WTC11 (cell line): ENCODE measurements at regions not wholly inside any gene's neighbourhood (a gene's known extent, or its start where the extent isn't known, plus 50 kb on each side); places are given as distances from the start of the nearest gene placed in this dataset.

Experiments used
- ATAC-seq: fragments of 200-7000 bp; cut with Tn5 transposase; 2 replicates; pipeline ENCODE4 v1.10.0; 2021; ENCODE audit warnings: mild to moderate bottlenecking, moderate library complexity
- CTCF ChIA-PET: fragments of 300-600 bp; sonication (Branson Sonifier 250); formaldehyde crosslinking; loops from one replicate; lab custom pipeline; 2021; ENCODE audit warnings: antibody characterized with exemption; lab: Charles Lee
- POLR2A ChIA-PET: fragments of 350-600 bp; sonication (Branson Sonifier 250); formaldehyde crosslinking; loops from one replicate; lab custom pipeline; 2021; ENCODE audit warnings: antibody characterized with exemption; lab: Charles Lee
- DNase-seq: peaks from one replicate; pipeline ENCODE4 v3.0.0; 2021; ENCODE audit warnings: low spot score
- H3K27ac Mint-ChIP-seq: 2 replicates; pipeline ENCODE4 v1.8.0; 2021; ENCODE audit warnings: mixed read lengths
- H3K27me3 Mint-ChIP-seq: 2 replicates; pipeline ENCODE4 v1.8.0; 2021; ENCODE audit warnings: low read depth, mild to moderate bottlenecking, moderate library complexity, mixed read lengths
- H3K36me3 Mint-ChIP-seq: 2 replicates; pipeline ENCODE4 v1.8.0; 2021; ENCODE audit warnings: mixed read lengths
- H3K4me1 Mint-ChIP-seq: 2 replicates; pipeline ENCODE4 v1.8.0; 2022; ENCODE audit warnings: mixed read lengths
- H3K4me3 Mint-ChIP-seq: 2 replicates; pipeline ENCODE4 v1.8.0; 2021; ENCODE audit warnings: mild to moderate bottlenecking, moderate library complexity, mixed read lengths
- H3K9me3 Mint-ChIP-seq: 2 replicates; pipeline ENCODE4 v1.8.0; 2021; ENCODE audit warnings: mixed read lengths
- CREB1 ChIP-seq: sonication (generic); formaldehyde crosslinking; IDR thresholded peaks from 2 replicates; pipeline ENCODE4 v1.8.0; 2023; ENCODE audit warnings: mild to moderate bottlenecking, missing genetic modification reagents
- ESRRA ChIP-seq: sonication (generic); formaldehyde crosslinking; IDR thresholded peaks from 2 replicates; pipeline ENCODE4 v1.8.1; 2022; ENCODE audit warnings: mild to moderate bottlenecking, missing genetic modification reagents, borderline replicate concordance
- GABPB1 ChIP-seq: sonication (generic); formaldehyde crosslinking; IDR thresholded peaks from 2 replicates; pipeline ENCODE4 v1.8.1; 2023; ENCODE audit warnings: mild to moderate bottlenecking, missing genetic modification reagents
- GRHL2 ChIP-seq: fragments of 250-450 bp; sonication (Bioruptor Pico); IDR thresholded peaks from 2 replicates; pipeline ENCODE4 v1.8.0; 2022; ENCODE audit warnings: mild to moderate bottlenecking, moderate library complexity; ENCODE audit not compliant: insufficient replicate concordance, severe bottlenecking
- IRF2 ChIP-seq: sonication (generic); formaldehyde crosslinking; IDR thresholded peaks from 2 replicates; pipeline ENCODE4 v1.8.0; 2022; ENCODE audit warnings: low read depth, missing genetic modification reagents, borderline replicate concordance
- MYBL2 ChIP-seq: sonication (generic); formaldehyde crosslinking; IDR thresholded peaks from 2 replicates; pipeline ENCODE4 v1.8.1; 2023; ENCODE audit warnings: mild to moderate bottlenecking, moderate library complexity, missing genetic modification reagents
- NR1H2 ChIP-seq: sonication (generic); formaldehyde crosslinking; IDR thresholded peaks from 2 replicates; pipeline ENCODE4 v1.9.0; 2021; ENCODE audit warnings: mild to moderate bottlenecking, moderate library complexity, missing genetic modification reagents
- NR2C2 ChIP-seq: sonication (generic); formaldehyde crosslinking; IDR thresholded peaks from 2 replicates; pipeline ENCODE4 v1.8.0; 2022; ENCODE audit warnings: mild to moderate bottlenecking, missing genetic modification reagents
- PRRX2 ChIP-seq: fragments of 250-450 bp; sonication (Bioruptor Pico); IDR thresholded peaks from 2 replicates; pipeline ENCODE4 v1.8.0; 2021; ENCODE audit warnings: mild to moderate bottlenecking
- SMAD4 ChIP-seq: sonication (generic); formaldehyde crosslinking; IDR thresholded peaks from 2 replicates; pipeline ENCODE4 v1.8.0; 2022; ENCODE audit warnings: mild to moderate bottlenecking, missing genetic modification reagents
- ZBTB21 ChIP-seq: sonication (generic); formaldehyde crosslinking; IDR thresholded peaks from 2 replicates; pipeline ENCODE4 v1.8.1; 2023; ENCODE audit warnings: mild to moderate bottlenecking, missing genetic modification reagents, borderline replicate concordance
- ZNF121 ChIP-seq: sonication (generic); formaldehyde crosslinking; IDR thresholded peaks from 2 replicates; pipeline ENCODE4 v1.8.0; 2023; ENCODE audit warnings: missing genetic modification reagents
- ZNF317 ChIP-seq: sonication (generic); formaldehyde crosslinking; IDR thresholded peaks from 2 replicates; pipeline ENCODE4 v1.8.1; 2023; ENCODE audit warnings: low read depth, mild to moderate bottlenecking, moderate library complexity, missing genetic modification reagents, borderline replicate concordance
- ZNF396 ChIP-seq: fragments of 250-450 bp; sonication (Bioruptor Pico); IDR thresholded peaks from 2 replicates; pipeline ENCODE4 v1.8.0; 2021; ENCODE audit warnings: mild to moderate bottlenecking, moderate library complexity, borderline replicate concordance
- TF ChIP-seq, protein P1 (sequence below): sonication (generic); formaldehyde crosslinking; IDR thresholded peaks from 2 replicates; pipeline ENCODE4 v1.8.0; 2022; ENCODE audit warnings: missing genetic modification reagents
- TF ChIP-seq, protein P2 (sequence below): sonication (generic); formaldehyde crosslinking; IDR thresholded peaks from 2 replicates; pipeline ENCODE4 v1.8.1; 2022; ENCODE audit warnings: mild to moderate bottlenecking, missing genetic modification reagents, moderate library complexity, borderline replicate concordance
- TF ChIP-seq, protein P3 (sequence below): sonication (generic); formaldehyde crosslinking; IDR thresholded peaks from 2 replicates; pipeline ENCODE4 v1.8.1; 2023; ENCODE audit warnings: mild to moderate bottlenecking, missing genetic modification reagents, moderate library complexity
- TF ChIP-seq, protein P4 (sequence below): sonication (generic); formaldehyde crosslinking; IDR thresholded peaks from 2 replicates; pipeline ENCODE4 v1.8.0; 2022; ENCODE audit warnings: mild to moderate bottlenecking, missing genetic modification reagents
- TF ChIP-seq, protein P5 (sequence below): sonication (generic); formaldehyde crosslinking; IDR thresholded peaks from 2 replicates; pipeline ENCODE4 v1.8.0; 2023; ENCODE audit warnings: mild to moderate bottlenecking, missing genetic modification reagents

DNA sequence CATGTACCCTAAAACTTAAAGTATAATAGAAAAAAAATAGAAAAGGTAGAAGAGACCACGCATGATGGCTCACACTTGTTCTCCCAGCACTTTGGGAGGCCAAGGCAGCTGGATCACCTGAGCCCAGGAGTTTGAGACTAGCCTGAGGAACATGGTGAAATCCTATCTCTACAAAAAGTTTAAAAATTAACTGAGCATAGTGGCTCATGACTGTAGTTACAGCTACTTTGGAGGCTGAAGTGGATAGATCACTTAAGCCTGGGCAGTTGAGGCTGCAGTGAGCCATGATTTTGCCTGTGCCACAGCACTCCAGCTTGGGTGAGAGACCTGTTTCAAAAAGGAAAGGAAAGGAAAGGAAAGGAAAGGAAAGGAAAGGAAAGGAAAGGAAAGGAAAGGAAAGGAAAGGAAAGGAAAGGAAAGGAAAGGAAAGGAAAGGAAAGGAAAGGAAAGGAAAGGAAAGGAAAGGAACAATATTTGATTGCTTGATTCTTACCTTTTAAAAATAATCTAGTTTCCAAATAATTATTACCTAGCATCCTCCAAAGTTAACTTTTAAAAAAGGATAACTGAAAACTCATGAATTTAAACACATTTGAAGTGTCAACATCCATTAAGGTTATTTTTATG is 99.9 kb upstream of the PAX6 start:
- no peak overlapping the region for H3K27ac Mint-ChIP-seq
- CTCF ChIA-PET: no interaction called here
- no peak overlapping the region for H3K4me3 Mint-ChIP-seq
- POLR2A ChIA-PET: no interaction called here
- no peaks in the 10 kb centered on the region; the same call in 1 of the 2 replicates for H3K36me3 Mint-ChIP-seq
- peaks cover 3% of the 10 kb centered on the region; the same call in 1 of the 2 replicates for H3K9me3 Mint-ChIP-seq
- ATAC-seq (no peak), DNase-seq (no peak)
- peaks cover 4% of the 10 kb centered on the region; the same call in 1 of the 2 replicates for H3K27me3 Mint-ChIP-seq
- no peak for TF ChIP-seq CREB1 (CRISPR knock-in tag)
- TF ChIP-seq ZNF396 (CRISPR knock-in tag): no peak
- TF ChIP-seq IRF2 (CRISPR knock-in tag): no peak
- TF ChIP-seq, protein P1, sequence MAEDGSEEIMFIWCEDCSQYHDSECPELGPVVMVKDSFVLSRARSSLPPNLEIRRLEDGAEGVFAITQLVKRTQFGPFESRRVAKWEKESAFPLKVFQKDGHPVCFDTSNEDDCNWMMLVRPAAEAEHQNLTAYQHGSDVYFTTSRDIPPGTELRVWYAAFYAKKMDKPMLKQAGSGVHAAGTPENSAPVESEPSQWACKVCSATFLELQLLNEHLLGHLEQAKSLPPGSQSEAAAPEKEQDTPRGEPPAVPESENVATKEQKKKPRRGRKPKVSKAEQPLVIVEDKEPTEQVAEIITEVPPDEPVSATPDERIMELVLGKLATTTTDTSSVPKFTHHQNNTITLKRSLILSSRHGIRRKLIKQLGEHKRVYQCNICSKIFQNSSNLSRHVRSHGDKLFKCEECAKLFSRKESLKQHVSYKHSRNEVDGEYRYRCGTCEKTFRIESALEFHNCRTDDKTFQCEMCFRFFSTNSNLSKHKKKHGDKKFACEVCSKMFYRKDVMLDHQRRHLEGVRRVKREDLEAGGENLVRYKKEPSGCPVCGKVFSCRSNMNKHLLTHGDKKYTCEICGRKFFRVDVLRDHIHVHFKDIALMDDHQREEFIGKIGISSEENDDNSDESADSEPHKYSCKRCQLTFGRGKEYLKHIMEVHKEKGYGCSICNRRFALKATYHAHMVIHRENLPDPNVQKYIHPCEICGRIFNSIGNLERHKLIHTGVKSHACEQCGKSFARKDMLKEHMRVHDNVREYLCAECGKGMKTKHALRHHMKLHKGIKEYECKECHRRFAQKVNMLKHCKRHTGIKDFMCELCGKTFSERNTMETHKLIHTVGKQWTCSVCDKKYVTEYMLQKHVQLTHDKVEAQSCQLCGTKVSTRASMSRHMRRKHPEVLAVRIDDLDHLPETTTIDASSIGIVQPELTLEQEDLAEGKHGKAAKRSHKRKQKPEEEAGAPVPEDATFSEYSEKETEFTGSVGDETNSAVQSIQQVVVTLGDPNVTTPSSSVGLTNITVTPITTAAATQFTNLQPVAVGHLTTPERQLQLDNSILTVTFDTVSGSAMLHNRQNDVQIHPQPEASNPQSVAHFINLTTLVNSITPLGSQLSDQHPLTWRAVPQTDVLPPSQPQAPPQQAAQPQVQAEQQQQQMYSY (CRISPR knock-in tag): no peak
- TF ChIP-seq NR2C2 (CRISPR knock-in tag): no peak
- TF ChIP-seq ZBTB21: no peak
- TF ChIP-seq ZNF121 (CRISPR knock-in tag): no peak
- TF ChIP-seq GABPB1: no peak
- no peaks in the 10 kb centered on the region for H3K4me1 Mint-ChIP-seq

DNA sequence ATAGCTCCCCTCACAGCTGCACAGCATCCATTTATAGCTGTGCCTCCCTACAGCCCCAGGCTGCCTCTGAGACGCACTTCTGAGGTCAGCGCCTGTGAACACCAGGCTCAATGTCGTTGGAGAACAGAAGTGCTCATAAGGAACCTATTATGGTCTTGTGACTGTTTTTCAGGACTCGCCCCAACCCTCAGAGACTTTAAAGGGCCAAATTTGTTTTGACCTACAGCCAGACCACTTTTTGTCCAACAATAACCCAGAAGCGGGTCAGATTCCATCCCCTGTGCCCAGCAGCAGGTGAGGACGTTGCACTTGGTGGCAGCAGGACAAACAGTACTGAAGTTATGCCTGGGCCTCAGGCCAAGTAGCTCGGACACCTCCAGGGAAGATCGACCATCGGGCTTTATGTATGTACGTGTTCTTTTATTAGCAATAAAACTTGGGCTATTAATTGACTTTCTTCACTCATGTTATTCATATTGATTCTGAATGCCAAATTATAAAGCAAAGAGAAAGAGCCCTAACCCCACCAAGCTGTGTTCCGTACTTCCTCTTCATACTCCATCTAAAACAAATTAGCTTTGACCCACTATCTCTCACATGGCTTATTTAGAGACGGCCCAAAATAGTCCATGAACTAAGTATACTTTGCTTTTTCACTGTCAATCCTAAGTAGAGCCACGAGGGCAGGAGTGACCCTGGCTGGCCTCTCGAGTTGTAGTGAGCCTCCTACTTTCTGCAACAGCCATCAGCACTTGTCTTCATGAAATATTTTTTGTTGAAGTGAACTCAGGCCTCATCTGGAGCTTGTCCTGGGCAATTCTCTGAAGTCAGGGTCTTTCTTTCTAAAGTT is 92.3 kb upstream of the PAX6 start:
- ATAC-seq: no peak
- H3K4me1 Mint-ChIP-seq: peaks cover 5% of the 10 kb centered on the region; the same call in 1 of the 2 replicates
- no peaks in the 10 kb centered on the region; the same call in 1 of the 2 replicates for H3K36me3 Mint-ChIP-seq
- H3K9me3 Mint-ChIP-seq: peaks cover 13% of the 10 kb centered on the region
- TF ChIP-seq MYBL2 (CRISPR knock-in tag): no peak
- TF ChIP-seq GRHL2: no peak
- no peak for TF ChIP-seq NR1H2 (CRISPR knock-in tag)
- H3K27ac Mint-ChIP-seq: no peak overlapping the region
- DNase-seq: no peak
- ChIA-PET POLR2A (no interaction called here), CTCF (interaction anchor here (1.0 to 1.6 kb wide), 3 partner anchors 13 to 55 kb away, joined by 3 to 7 read pairs (median 3); no protein-coding TSS in a partner anchor)
- no peak overlapping the region for H3K4me3 Mint-ChIP-seq
- H3K27me3 Mint-ChIP-seq: peaks cover 6% of the 10 kb centered on the region; the same call in 1 of the 2 replicates

DNA sequence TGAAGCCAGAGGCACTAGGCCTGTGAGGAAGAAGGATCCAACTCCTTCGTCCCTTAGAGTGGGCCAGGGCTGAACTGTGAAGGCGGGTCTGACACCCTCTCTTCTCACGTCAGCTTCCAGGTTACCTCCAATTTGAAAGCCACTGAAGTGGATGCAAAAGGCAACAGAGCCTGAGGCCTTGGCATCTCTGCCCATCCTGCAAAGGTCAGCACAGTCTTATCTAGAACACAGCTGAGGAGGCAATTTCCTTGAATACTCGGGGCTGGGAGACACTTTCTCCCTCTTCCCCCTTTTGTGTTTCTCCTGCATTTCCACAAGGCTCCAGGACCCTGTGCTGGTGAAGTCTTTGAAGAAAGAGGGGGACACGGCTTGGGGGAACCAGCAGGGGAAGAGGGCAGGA is 91.6 kb upstream of the PAX6 start:
- ChIA-PET CTCF (no interaction called here), POLR2A (no interaction called here)
- Mint-ChIP-seq H3K27ac (no peak overlapping the region), H3K27me3 (peaks cover 6% of the 10 kb centered on the region; the same call in 1 of the 2 replicates), H3K4me3 (no peak overlapping the region), H3K9me3 (peaks cover 13% of the 10 kb centered on the region), H3K36me3 (no peaks in the 10 kb centered on the region; the same call in 1 of the 2 replicates), H3K4me1 (peaks cover 5% of the 10 kb centered on the region; the same call in 1 of the 2 replicates)
- DNase-seq: no peak
- ATAC-seq: no peak
- TF ChIP-seq PRRX2 (CRISPR knock-in tag) (no peak), SMAD4 (CRISPR knock-in tag) (no peak), ZNF317 (CRISPR knock-in tag) (no peak), ESRRA (no peak)
- TF ChIP-seq, protein P2, sequence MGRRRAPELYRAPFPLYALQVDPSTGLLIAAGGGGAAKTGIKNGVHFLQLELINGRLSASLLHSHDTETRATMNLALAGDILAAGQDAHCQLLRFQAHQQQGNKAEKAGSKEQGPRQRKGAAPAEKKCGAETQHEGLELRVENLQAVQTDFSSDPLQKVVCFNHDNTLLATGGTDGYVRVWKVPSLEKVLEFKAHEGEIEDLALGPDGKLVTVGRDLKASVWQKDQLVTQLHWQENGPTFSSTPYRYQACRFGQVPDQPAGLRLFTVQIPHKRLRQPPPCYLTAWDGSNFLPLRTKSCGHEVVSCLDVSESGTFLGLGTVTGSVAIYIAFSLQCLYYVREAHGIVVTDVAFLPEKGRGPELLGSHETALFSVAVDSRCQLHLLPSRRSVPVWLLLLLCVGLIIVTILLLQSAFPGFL (CRISPR knock-in tag): no peak
- TF ChIP-seq, protein P3, sequence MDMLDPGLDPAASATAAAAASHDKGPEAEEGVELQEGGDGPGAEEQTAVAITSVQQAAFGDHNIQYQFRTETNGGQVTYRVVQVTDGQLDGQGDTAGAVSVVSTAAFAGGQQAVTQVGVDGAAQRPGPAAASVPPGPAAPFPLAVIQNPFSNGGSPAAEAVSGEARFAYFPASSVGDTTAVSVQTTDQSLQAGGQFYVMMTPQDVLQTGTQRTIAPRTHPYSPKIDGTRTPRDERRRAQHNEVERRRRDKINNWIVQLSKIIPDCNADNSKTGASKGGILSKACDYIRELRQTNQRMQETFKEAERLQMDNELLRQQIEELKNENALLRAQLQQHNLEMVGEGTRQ (CRISPR knock-in tag): no peak
- TF ChIP-seq, protein P4, sequence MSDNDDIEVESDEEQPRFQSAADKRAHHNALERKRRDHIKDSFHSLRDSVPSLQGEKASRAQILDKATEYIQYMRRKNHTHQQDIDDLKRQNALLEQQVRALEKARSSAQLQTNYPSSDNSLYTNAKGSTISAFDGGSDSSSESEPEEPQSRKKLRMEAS (CRISPR knock-in tag): no peak
- TF ChIP-seq, protein P5, sequence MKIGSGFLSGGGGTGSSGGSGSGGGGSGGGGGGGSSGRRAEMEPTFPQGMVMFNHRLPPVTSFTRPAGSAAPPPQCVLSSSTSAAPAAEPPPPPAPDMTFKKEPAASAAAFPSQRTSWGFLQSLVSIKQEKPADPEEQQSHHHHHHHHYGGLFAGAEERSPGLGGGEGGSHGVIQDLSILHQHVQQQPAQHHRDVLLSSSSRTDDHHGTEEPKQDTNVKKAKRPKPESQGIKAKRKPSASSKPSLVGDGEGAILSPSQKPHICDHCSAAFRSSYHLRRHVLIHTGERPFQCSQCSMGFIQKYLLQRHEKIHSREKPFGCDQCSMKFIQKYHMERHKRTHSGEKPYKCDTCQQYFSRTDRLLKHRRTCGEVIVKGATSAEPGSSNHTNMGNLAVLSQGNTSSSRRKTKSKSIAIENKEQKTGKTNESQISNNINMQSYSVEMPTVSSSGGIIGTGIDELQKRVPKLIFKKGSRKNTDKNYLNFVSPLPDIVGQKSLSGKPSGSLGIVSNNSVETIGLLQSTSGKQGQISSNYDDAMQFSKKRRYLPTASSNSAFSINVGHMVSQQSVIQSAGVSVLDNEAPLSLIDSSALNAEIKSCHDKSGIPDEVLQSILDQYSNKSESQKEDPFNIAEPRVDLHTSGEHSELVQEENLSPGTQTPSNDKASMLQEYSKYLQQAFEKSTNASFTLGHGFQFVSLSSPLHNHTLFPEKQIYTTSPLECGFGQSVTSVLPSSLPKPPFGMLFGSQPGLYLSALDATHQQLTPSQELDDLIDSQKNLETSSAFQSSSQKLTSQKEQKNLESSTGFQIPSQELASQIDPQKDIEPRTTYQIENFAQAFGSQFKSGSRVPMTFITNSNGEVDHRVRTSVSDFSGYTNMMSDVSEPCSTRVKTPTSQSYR (CRISPR knock-in tag): no peak
